Endothelial cell (in vitro differentiated cells): ENCODE measurements at regions not wholly inside any gene's neighbourhood (a gene's known extent, or its start where the extent isn't known, plus 50 kb on each side); places are given as distances from the start of the nearest gene placed in this dataset.

Experiments used
- DNase-seq: peaks from one replicate; pipeline ENCODE4 v3.0.0; 2021; ENCODE audit warnings: low spot score
- H3K27ac Mint-ChIP-seq: one replicate; pipeline ENCODE4 v1.8.0; 2021; ENCODE audit warnings: mixed read lengths, inconsistent platforms; ENCODE audit not compliant: unreplicated experiment
- H3K27me3 Mint-ChIP-seq: one replicate; pipeline ENCODE4 v1.8.0; 2021; ENCODE audit warnings: mild to moderate bottlenecking, moderate library complexity, mixed read lengths, inconsistent platforms; ENCODE audit not compliant: unreplicated experiment
- H3K36me3 Mint-ChIP-seq: one replicate; pipeline ENCODE4 v1.8.0; 2021; ENCODE audit warnings: mild to moderate bottlenecking, low read depth, mixed read lengths, inconsistent platforms; ENCODE audit not compliant: unreplicated experiment
- H3K4me1 Mint-ChIP-seq: one replicate; pipeline ENCODE4 v1.8.0; 2021; ENCODE audit warnings: mild to moderate bottlenecking, mixed read lengths, inconsistent platforms; ENCODE audit not compliant: unreplicated experiment
- H3K4me3 Mint-ChIP-seq: one replicate; pipeline ENCODE4 v1.8.0; 2021; ENCODE audit warnings: mild to moderate bottlenecking, mixed read lengths, inconsistent platforms; ENCODE audit not compliant: unreplicated experiment
- H3K9me3 Mint-ChIP-seq: one replicate; pipeline ENCODE4 v1.8.0; 2021; ENCODE audit warnings: mixed read lengths, inconsistent platforms; ENCODE audit not compliant: unreplicated experiment
- CTCF ChIP-seq: fragments of 200-600 bp; sonication (generic); IDR thresholded peaks from one replicate; pipeline ENCODE4 v1.5.0; 2021; ENCODE audit warnings: antibody characterized with exemption; ENCODE audit not compliant: unreplicated experiment

- H3K27ac Mint-ChIP-seq = no peak overlapping the region
- H3K36me3 Mint-ChIP-seq = no peaks in the 10 kb centered on the region
- no peak for TF ChIP-seq CTCF
- H3K4me1 Mint-ChIP-seq = no peaks in the 10 kb centered on the region
- no peak overlapping the region for H3K4me3 Mint-ChIP-seq
- peaks cover 4% of the 10 kb centered on the region for H3K27me3 Mint-ChIP-seq
- no peaks in the 10 kb centered on the region for H3K9me3 Mint-ChIP-seq
- no peak for DNase-seq
Measured at GRCh38 chr5:166570865-166571264, 1720.6 kb upstream of the WWC1 start.

- H3K27ac Mint-ChIP-seq = no peak overlapping the region
- no peaks in the 10 kb centered on the region for H3K36me3 Mint-ChIP-seq
- peaks cover 4% of the 10 kb centered on the region for H3K27me3 Mint-ChIP-seq
- H3K9me3 Mint-ChIP-seq = no peaks in the 10 kb centered on the region
- no peak overlapping the region for H3K4me3 Mint-ChIP-seq
- H3K4me1 Mint-ChIP-seq = no peaks in the 10 kb centered on the region
- no peak for TF ChIP-seq CTCF
- no peak for DNase-seq
Measured at GRCh38 chr5:166571668-166572067, 1719.8 kb upstream of the WWC1 start.

- peaks cover 6% of the 10 kb centered on the region for H3K27me3 Mint-ChIP-seq
- H3K27ac Mint-ChIP-seq = no peak overlapping the region
- no peak for DNase-seq
- no peak overlapping the region for H3K4me3 Mint-ChIP-seq
- no peaks in the 10 kb centered on the region for H3K4me1 Mint-ChIP-seq
- H3K36me3 Mint-ChIP-seq = no peaks in the 10 kb centered on the region
- TF ChIP-seq CTCF = no peak
- no peaks in the 10 kb centered on the region for H3K9me3 Mint-ChIP-seq
Measured at GRCh38 chr5:166576323-166576722, 1715.1 kb upstream of the WWC1 start.

GRCh38 chr5:166581826-166582225, 1709.6 kb upstream of the WWC1 start:
- Mint-ChIP-seq H3K36me3 (no peaks in the 10 kb centered on the region), H3K27me3 (peaks cover 2% of the 10 kb centered on the region), H3K9me3 (no peaks in the 10 kb centered on the region), H3K4me3 (no peak overlapping the region), H3K27ac (no peak overlapping the region), H3K4me1 (no peaks in the 10 kb centered on the region)
- no peak for DNase-seq
- no peak for TF ChIP-seq CTCF

- Mint-ChIP-seq H3K36me3 (no peaks in the 10 kb centered on the region), H3K27ac (no peak overlapping the region), H3K4me1 (no peaks in the 10 kb centered on the region), H3K4me3 (no peak overlapping the region), H3K27me3 (peaks cover 2% of the 10 kb centered on the region), H3K9me3 (no peaks in the 10 kb centered on the region)
- no peak for TF ChIP-seq CTCF
- DNase-seq = no peak
Measured at GRCh38 chr5:166582416-166582815, 1709.0 kb upstream of the WWC1 start.
